ENCODE measurements at regions not wholly inside any gene's neighbourhood (a gene's known extent, or its start where the extent isn't known, plus 50 kb on each side); places are given as distances from the start of the nearest gene placed in this dataset.

DNA sequence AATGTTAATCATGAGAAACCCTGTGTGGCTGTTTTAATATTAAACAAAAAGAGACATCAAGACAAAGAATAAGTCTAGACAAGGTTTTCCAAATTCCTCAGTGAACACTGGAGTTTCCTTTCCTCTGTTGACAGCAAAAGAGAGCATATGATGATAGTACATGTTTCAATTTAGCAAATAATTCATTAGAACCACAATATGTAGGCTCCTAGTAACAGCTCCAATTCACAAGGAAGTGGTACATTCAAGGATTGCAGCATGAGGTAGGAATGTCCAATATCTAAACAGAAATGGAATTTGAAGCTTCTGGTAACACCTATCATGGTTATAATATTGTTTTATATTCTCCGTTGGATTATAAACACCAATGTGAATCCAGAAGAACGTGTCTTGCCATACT is 203.8 kb upstream of the TECRL start:
- H3K79me2 ChIP-seq (ENCODE audit: insufficient read depth, low read length), result no peaks in the 10 kb centered on the region
- H3K9ac ChIP-seq (ENCODE audit: insufficient read depth, low read depth, low read length), result no peak overlapping the region
- no peaks in the 10 kb centered on the region for H4K20me1 ChIP-seq (ENCODE audit: insufficient read depth, low read length)
- in situ Hi-C loops (cut with HindIII; ENCODE audit: extremely low pct_ligation_motif_present, low pct_unique_long_range_greater_than_20kb) (no loop called here), intact Hi-C loops (cut with micrococcal nuclease; ENCODE audit: unreplicated experiment) (no loop called here)
- H3K27me3 ChIP-seq (ENCODE audit: control insufficient read depth in 1 of 2, insufficient read depth in 2 of 2, low read length in 2 of 2), result no peaks in the 10 kb centered on the region
- H3K9me3 ChIP-seq (ENCODE audit: low read length), result no peaks in the 10 kb centered on the region
- H3K4me1 ChIP-seq (ENCODE audit: insufficient read depth, low read length), result no peaks in the 10 kb centered on the region
- no peak overlapping the region for H2AFZ ChIP-seq (ENCODE audit: low read length)
- TF ChIP-seq FOSL2 (CRISPR knock-in tag; IDR thresholded peaks at IDR 0.05) (no peak), GTF3A (CRISPR knock-in tag; conservative IDR thresholded peaks at IDR 0.05) (no peak), ZNF20 (CRISPR knock-in tag; IDR thresholded peaks at IDR 0.05) (no peak), NFKBIZ (CRISPR knock-in tag; IDR thresholded peaks at IDR 0.05) (no peak), ATRX (CRISPR knock-in tag; IDR thresholded peaks at IDR 0.05; ENCODE audit: borderline replicate concordance) (no peak), SPEN (CRISPR knock-in tag; IDR thresholded peaks at IDR 0.05; ENCODE audit: low read depth) (no peak), AGO1 (IDR thresholded peaks at IDR 0.05; ENCODE audit: low read depth, low read length, poor library complexity, severe bottlenecking) (no peak), EEA1 (CRISPR knock-in tag; IDR thresholded peaks at IDR 0.05; ENCODE audit: borderline replicate concordance) (no peak)
- H3K4me3 ChIP-seq (replicated peaks in 1 of 3; ENCODE audit: insufficient read depth in 1 of 3, low read depth in 2 of 3, low read length in 3 of 3), result no peak overlapping the region
- DNase-seq (ENCODE audit: low spot score), result no peak
- no TSS peak for BruUV-seq (replicated peaks)
- ChIA-PET CTCF (ENCODE audit: low intra/inter-chr PET ratio, low total read pairs) (no interaction called here), POLR2A (no interaction called here)
- H3K27ac ChIP-seq (ENCODE audit: extremely low read length, insufficient read depth, low read length), result no peak overlapping the region
- no peak for FAIRE-seq
- no peaks in the 10 kb centered on the region for H3K36me3 ChIP-seq (replicated peaks in 1 of 2; ENCODE audit: control insufficient read depth in 1 of 2, insufficient read depth in 2 of 2, low read length in 2 of 2)
- WGBS (ENCODE audit: low lambda C conversion rate), result 0% methylated on average over 2 of the region's 2 CpGs
- no peak overlapping the region for H3K4me2 ChIP-seq (ENCODE audit: low read depth, low read length)
- no peak for ATAC-seq

GRCh38 chr4:64598066-64598465 is 188.8 kb upstream of the TECRL start:
- ATAC-seq, result no peak
- WGBS (ENCODE audit: low lambda C conversion rate), result 0% methylated on average over 1 of the region's 1 CpG
- no peaks in the 10 kb centered on the region for H3K36me3 ChIP-seq (replicated peaks in 1 of 2; ENCODE audit: control insufficient read depth in 1 of 2, insufficient read depth in 2 of 2, low read length in 2 of 2)
- no peaks in the 10 kb centered on the region for H3K9me3 ChIP-seq (ENCODE audit: low read length)
- ChIA-PET POLR2A (no interaction called here), CTCF (ENCODE audit: low intra/inter-chr PET ratio, low total read pairs) (no interaction called here)
- H3K4me1 ChIP-seq (ENCODE audit: insufficient read depth, low read length), result no peaks in the 10 kb centered on the region
- in situ Hi-C loops (cut with HindIII; ENCODE audit: extremely low pct_ligation_motif_present, low pct_unique_long_range_greater_than_20kb), result no loop called here
- no peak for FAIRE-seq
- no peaks in the 10 kb centered on the region for H3K79me2 ChIP-seq (ENCODE audit: insufficient read depth, low read length)
- DNase-seq (ENCODE audit: low spot score), result no peak
- H3K27ac ChIP-seq (ENCODE audit: extremely low read length, insufficient read depth, low read length), result no peak overlapping the region
- no peak overlapping the region for H2AFZ ChIP-seq (ENCODE audit: low read length)
- intact Hi-C loops (cut with micrococcal nuclease; ENCODE audit: unreplicated experiment), result no loop called here
- H3K27me3 ChIP-seq (ENCODE audit: control insufficient read depth in 1 of 2, insufficient read depth in 2 of 2, low read length in 2 of 2), result no peaks in the 10 kb centered on the region
- no TSS peak for BruUV-seq (replicated peaks)
- H3K9ac ChIP-seq (ENCODE audit: insufficient read depth, low read depth, low read length), result no peak overlapping the region
- no peak overlapping the region for H3K4me3 ChIP-seq (replicated peaks in 1 of 3; ENCODE audit: insufficient read depth in 1 of 3, low read depth in 2 of 3, low read length in 3 of 3)
- no peak overlapping the region for H3K4me2 ChIP-seq (ENCODE audit: low read depth, low read length)
- no peaks in the 10 kb centered on the region for H4K20me1 ChIP-seq (ENCODE audit: insufficient read depth, low read length)
- TF ChIP-seq ZC3H4 (CRISPR knock-in tag; IDR thresholded peaks at IDR 0.05; ENCODE audit: borderline replicate concordance) (no peak), ZNF333 (CRISPR knock-in tag; IDR thresholded peaks at IDR 0.05; ENCODE audit: borderline replicate concordance) (no peak), TAF1 (CRISPR knock-in tag; IDR thresholded peaks at IDR 0.05) (no peak), HOXA9 (CRISPR knock-in tag; IDR thresholded peaks at IDR 0.05; ENCODE audit: borderline replicate concordance) (no peak), NR2F1 (CRISPR knock-in tag; IDR thresholded peaks at IDR 0.05) (no peak), ZNF891 (CRISPR knock-in tag; IDR thresholded peaks at IDR 0.05) (no peak), ZNF292 (CRISPR knock-in tag; IDR thresholded peaks at IDR 0.05; ENCODE audit: borderline replicate concordance, low read depth) (no peak), ZNF761 (CRISPR knock-in tag; conservative IDR thresholded peaks at IDR 0.05) (no peak), ATF1 (CRISPR knock-in tag; IDR thresholded peaks at IDR 0.05) (no peak), IKZF4 (CRISPR knock-in tag; IDR thresholded peaks at IDR 0.05; ENCODE audit: borderline replicate concordance, low read depth, not compliant biosample characterization) (no peak), NFRKB (IDR thresholded peaks at IDR 0.05) (no peak), SRF (IDR thresholded peaks at IDR 0.05; ENCODE audit: low read depth, low read length) (no peak)

Measured in HepG2 (cell line).